Ascending aorta (tissue), 2 donors: ENCODE measurements at regions not wholly inside any gene's neighbourhood (a gene's known extent, or its start where the extent isn't known, plus 50 kb on each side); places are given as distances from the start of the nearest gene placed in this dataset.
A peak's percentile ranks its signal among the peaks of the same experiment; 100 is the strongest.

ENCODE experiments used
- DNase-seq, 2 donors: peaks; one replicate each; pipeline ENCODE4 v3.0.0-alpha.2; 2019; ENCODE audit warnings: low spot score in 2 of 2
- H3K27ac ChIP-seq, 2 donors: fragments of 200-600 bp; sonication (generic); one replicate each; pipeline ENCODE4 v1.5.1; 2016 to 2017; ENCODE audit warnings: mild to moderate bottlenecking in 1 of 2
- H3K27me3 ChIP-seq: fragments of 200-600 bp; sonication (generic); one replicate; pipeline ENCODE4 v1.5.1; 2017
- H3K36me3 ChIP-seq, 2 donors: fragments of 200-600 bp; sonication (generic); one replicate each; pipeline ENCODE4 v1.5.1; 2016
- H3K4me1 ChIP-seq, 2 donors: fragments of 200-600 bp; sonication (generic); one replicate each; pipeline ENCODE4 v1.5.1; 2016 to 2017; ENCODE audit warnings: mild to moderate bottlenecking in 1 of 2
- H3K4me3 ChIP-seq, 2 donors: fragments of 200-600 bp; sonication (generic); one replicate each; pipeline ENCODE4 v1.5.1; 2016 to 2017; ENCODE audit warnings: mild to moderate bottlenecking in 1 of 2
- H3K9me3 ChIP-seq, 2 donors: fragments of 200-600 bp; sonication (generic); one replicate each; pipeline ENCODE4 v1.5.1; 2016
- intact Hi-C: fragments of 100-400 bp; cut with DNase I; formaldehyde crosslinking; loops from one replicate; pipeline ENCODE4 v1.15.1; 2023
- TF ChIP-seq, protein P1 (sequence below), 3 experiments: fragments of 200-600 bp in 2 of 3; fragments of 450-650 bp in 1 of 3; sonication (generic) in 2 of 3; IDR thresholded peaks; one replicate each; pipeline ENCODE4 v1.5.1; 2016 to 2019; ENCODE audit warnings: antibody characterized with exemption in 3 of 3, mild to moderate bottlenecking in 1 of 3, moderate library complexity in 1 of 3

- no peak overlapping the region for H3K27ac ChIP-seq
- peaks cover 5% of the 10 kb centered on the region for H3K27me3 ChIP-seq
- H3K4me3 ChIP-seq = peak overlapping the region in 1 of 2 donors; percentile 33
- H3K9me3 ChIP-seq = no peaks in the 10 kb centered on the region
- TF ChIP-seq, protein P1, sequence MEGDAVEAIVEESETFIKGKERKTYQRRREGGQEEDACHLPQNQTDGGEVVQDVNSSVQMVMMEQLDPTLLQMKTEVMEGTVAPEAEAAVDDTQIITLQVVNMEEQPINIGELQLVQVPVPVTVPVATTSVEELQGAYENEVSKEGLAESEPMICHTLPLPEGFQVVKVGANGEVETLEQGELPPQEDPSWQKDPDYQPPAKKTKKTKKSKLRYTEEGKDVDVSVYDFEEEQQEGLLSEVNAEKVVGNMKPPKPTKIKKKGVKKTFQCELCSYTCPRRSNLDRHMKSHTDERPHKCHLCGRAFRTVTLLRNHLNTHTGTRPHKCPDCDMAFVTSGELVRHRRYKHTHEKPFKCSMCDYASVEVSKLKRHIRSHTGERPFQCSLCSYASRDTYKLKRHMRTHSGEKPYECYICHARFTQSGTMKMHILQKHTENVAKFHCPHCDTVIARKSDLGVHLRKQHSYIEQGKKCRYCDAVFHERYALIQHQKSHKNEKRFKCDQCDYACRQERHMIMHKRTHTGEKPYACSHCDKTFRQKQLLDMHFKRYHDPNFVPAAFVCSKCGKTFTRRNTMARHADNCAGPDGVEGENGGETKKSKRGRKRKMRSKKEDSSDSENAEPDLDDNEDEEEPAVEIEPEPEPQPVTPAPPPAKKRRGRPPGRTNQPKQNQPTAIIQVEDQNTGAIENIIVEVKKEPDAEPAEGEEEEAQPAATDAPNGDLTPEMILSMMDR (IDR thresholded peaks at IDR 0.05) = no peak
- peaks cover 0 to 3% of the 10 kb centered on the region in 2 donors for H3K4me1 ChIP-seq
- intact Hi-C loops = loop anchor here (10.0 kb wide), 1 partner anchor 1163 kb away; the partner anchor contains the start of gene ABT1
- H3K36me3 ChIP-seq = no peaks in the 10 kb centered on the region
- DNase-seq = no peak
These were observed 154.9 kb downstream of the OR2B2 start for GRCh38 chr6:27757307-27757706.

- TF ChIP-seq, protein P1 (IDR thresholded peaks at IDR 0.05) = no peak
- Histone ChIP-seq H3K36me3 (no peaks in the 10 kb centered on the region), H3K4me3 (no peak overlapping the region), H3K4me1 (peaks cover 0 to 3% of the 10 kb centered on the region in 2 donors), H3K27me3 (peaks cover 5% of the 10 kb centered on the region), H3K9me3 (no peaks in the 10 kb centered on the region), H3K27ac (no peak overlapping the region)
- intact Hi-C loops = loop anchor here (10.0 kb wide), 1 partner anchor 1161 kb away; the partner anchor contains the start of gene ABT1
- DNase-seq = no peak
These were observed 156.4 kb downstream of the OR2B2 start for GRCh38 chr6:27755768-27756167.

DNA sequence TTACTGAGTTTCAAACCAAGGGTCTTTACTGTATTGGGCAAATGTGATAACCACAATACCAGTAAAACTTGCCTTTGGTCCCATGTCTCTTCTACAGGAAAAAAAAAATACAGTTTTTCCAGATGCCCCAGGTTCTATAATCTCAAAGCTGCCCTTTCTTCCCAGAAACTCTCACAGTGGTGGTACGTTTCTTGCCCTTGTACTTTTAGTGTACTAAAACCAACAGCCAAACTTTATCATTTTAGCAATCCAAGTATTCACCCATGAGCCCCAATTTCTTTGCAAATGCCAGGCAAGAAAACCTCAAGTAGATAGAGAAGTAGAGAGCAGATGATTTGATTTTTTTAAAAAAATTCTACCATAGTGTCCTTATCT is 157.8 kb downstream of the OR2B2 start:
- H3K9me3 ChIP-seq = no peaks in the 10 kb centered on the region
- no peak overlapping the region for H3K27ac ChIP-seq
- DNase-seq = no peak
- H3K4me3 ChIP-seq = peak overlapping the region; percentile 32 to 93
- H3K27me3 ChIP-seq = peaks cover 5% of the 10 kb centered on the region
- TF ChIP-seq, protein P1 (IDR thresholded peaks at IDR 0.05) = no peak
- intact Hi-C loops = loop anchor here (5.0 to 10.0 kb wide), 3 partner anchors 252 to 1228 kb away; partner anchors contain the start of gene ABT1
- H3K4me1 ChIP-seq = peaks cover 0 to 3% of the 10 kb centered on the region in 2 donors
- H3K36me3 ChIP-seq = no peaks in the 10 kb centered on the region

DNA sequence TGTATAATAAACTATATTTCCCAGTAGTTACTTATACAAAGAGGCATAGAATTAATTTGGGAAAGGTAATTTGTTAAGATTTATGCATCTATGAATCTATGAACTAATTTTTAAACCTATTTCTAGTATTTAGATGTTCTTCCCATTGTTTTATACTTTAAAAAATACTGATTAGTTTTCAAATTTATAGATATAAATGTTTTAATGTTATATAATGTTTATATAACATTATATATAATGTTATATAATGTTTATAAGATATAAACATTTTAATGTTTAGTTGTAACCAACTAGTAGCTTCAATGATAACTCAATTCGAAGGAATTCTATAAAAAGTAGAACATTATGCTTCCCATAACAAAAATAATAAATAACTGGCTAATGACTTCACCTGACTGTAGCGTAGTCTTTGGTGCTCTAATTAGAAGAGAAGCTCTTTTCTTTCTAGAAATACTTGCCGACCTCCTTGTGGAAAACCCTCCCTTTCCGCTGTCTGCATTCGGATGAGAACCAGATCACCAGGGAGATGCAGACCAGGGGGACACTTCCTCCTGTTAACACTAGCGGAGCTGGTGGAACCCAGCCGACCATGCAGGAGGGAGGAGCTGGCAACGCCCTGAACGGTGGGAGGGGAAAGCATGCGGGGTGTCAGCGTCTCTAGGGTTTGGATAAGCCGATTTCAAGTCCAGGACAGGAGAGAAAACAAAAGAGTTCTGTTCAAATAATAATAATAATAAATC is 158.4 kb downstream of the OR2B2 start:
- Histone ChIP-seq H3K4me1 (peaks cover 0 to 3% of the 10 kb centered on the region in 2 donors), H3K27ac (no peak overlapping the region), H3K9me3 (no peaks in the 10 kb centered on the region), H3K36me3 (no peaks in the 10 kb centered on the region), H3K27me3 (peaks cover 5% of the 10 kb centered on the region), H3K4me3 (peak overlapping the region; percentile 32 to 93)
- TF ChIP-seq, protein P1 (IDR thresholded peaks at IDR 0.05) = no peak
- DNase-seq = peak in 1 of 2 donors; percentile 81
- intact Hi-C loops = loop anchor here (1.0 to 10.0 kb wide), 8 partner anchors 140 to 1228 kb away; partner anchors contain the start of gene ABT1

GRCh38 chr6:27752038-27752885 is 159.9 kb downstream of the OR2B2 start:
- H3K27ac ChIP-seq = peak overlapping the region; percentile 74 to 89
- no peaks in the 10 kb centered on the region for H3K36me3 ChIP-seq
- peak overlapping the region; percentile 56 to 93 for H3K4me3 ChIP-seq
- TF ChIP-seq, protein P1 (IDR thresholded peaks at IDR 0.05) = peak; percentile 60 to 85 (median 79)
- peak in 1 of 2 donors; percentile 71 for DNase-seq
- peaks cover 0 to 3% of the 10 kb centered on the region in 2 donors for H3K4me1 ChIP-seq
- intact Hi-C loops = loop anchor here (1.0 to 10.0 kb wide), 8 partner anchors 151 to 1230 kb away; partner anchors contain the start of gene ABT1
- peaks cover 3% of the 10 kb centered on the region for H3K27me3 ChIP-seq
- no peaks in the 10 kb centered on the region for H3K9me3 ChIP-seq
